ENCODE measurements at regions not wholly inside any gene's neighbourhood (a gene's known extent, or its start where the extent isn't known, plus 50 kb on each side); places are given as distances from the start of the nearest gene placed in this dataset.

GRCh38 chr1:199898654-199899053 lies 128.9 kb upstream of the NR5A2 start:
- no peak for TF ChIP-seq ZFP3 (CRISPR knock-in tag; IDR thresholded peaks at IDR 0.05)
- no peak for TF ChIP-seq ZNF565 (CRISPR knock-in tag; conservative IDR thresholded peaks at IDR 0.05; ENCODE audit: low read depth)

GRCh38 chr1:199901341-199901740 lies 126.2 kb upstream of the NR5A2 start:
- ATAC-seq: no peak
- TF ChIP-seq ZFP30 (CRISPR knock-in tag; IDR thresholded peaks at IDR 0.05) (no peak), TSHZ2 (CRISPR knock-in tag; IDR thresholded peaks at IDR 0.05) (no peak), ZC3H10 (CRISPR knock-in tag; IDR thresholded peaks at IDR 0.05) (no peak), ZNF8 (CRISPR knock-in tag; IDR thresholded peaks at IDR 0.05) (no peak), ZNF565 (CRISPR knock-in tag; conservative IDR thresholded peaks at IDR 0.05; ENCODE audit: low read depth) (no peak), GLIS3 (CRISPR knock-in tag; IDR thresholded peaks at IDR 0.05) (no peak)

More at GRCh38 chr1:199898654-199899053, 128.9 kb upstream of the NR5A2 start:
- ATAC-seq: no peak

GRCh38 chr1:199907361-199907760 lies 120.1 kb upstream of the NR5A2 start:
- TF ChIP-seq TCF4 (CRISPR knock-in tag; IDR thresholded peaks at IDR 0.05; ENCODE audit: borderline replicate concordance) (no peak), ISL1 (CRISPR knock-in tag; IDR thresholded peaks at IDR 0.05) (no peak)
- no peak for ATAC-seq

- no peak for ATAC-seq
- TF ChIP-seq OSR1 (CRISPR knock-in tag; IDR thresholded peaks at IDR 0.05) (no peak), RARB (CRISPR knock-in tag; IDR thresholded peaks at IDR 0.05) (no peak), TCF4 (CRISPR knock-in tag; IDR thresholded peaks at IDR 0.05; ENCODE audit: borderline replicate concordance) (no peak), GLIS3 (CRISPR knock-in tag; IDR thresholded peaks at IDR 0.05) (no peak), PATZ1 (CRISPR knock-in tag; IDR thresholded peaks at IDR 0.05; ENCODE audit: borderline replicate concordance) (no peak), PPARA (CRISPR knock-in tag; IDR thresholded peaks at IDR 0.05; ENCODE audit: borderline replicate concordance) (no peak), ZNF70 (CRISPR knock-in tag; IDR thresholded peaks at IDR 0.05) (no peak), ZC3H10 (CRISPR knock-in tag; IDR thresholded peaks at IDR 0.05) (no peak), BACH2 (CRISPR knock-in tag; IDR thresholded peaks at IDR 0.05; ENCODE audit: borderline replicate concordance) (no peak), CSRNP3 (CRISPR knock-in tag; IDR thresholded peaks at IDR 0.05) (no peak), ARNTL (CRISPR knock-in tag; IDR thresholded peaks at IDR 0.05; ENCODE audit: borderline replicate concordance, low read depth) (no peak), ZFP3 (CRISPR knock-in tag; IDR thresholded peaks at IDR 0.05) (no peak), ZFP30 (CRISPR knock-in tag; IDR thresholded peaks at IDR 0.05) (no peak), TOX (CRISPR knock-in tag; IDR thresholded peaks at IDR 0.05; ENCODE audit: borderline replicate concordance) (no peak), CREB5 (CRISPR knock-in tag; IDR thresholded peaks at IDR 0.05; ENCODE audit: low read depth) (no peak), ESRRG (CRISPR knock-in tag; IDR thresholded peaks at IDR 0.05) (no peak), ZNF8 (CRISPR knock-in tag; IDR thresholded peaks at IDR 0.05) (no peak), ZNF565 (CRISPR knock-in tag; conservative IDR thresholded peaks at IDR 0.05; ENCODE audit: low read depth) (no peak)
These were observed 118.4 kb upstream of the NR5A2 start for GRCh38 chr1:199909137-199909536.

GRCh38 chr1:199913318-199913717 lies 114.2 kb upstream of the NR5A2 start:
- ATAC-seq: no peak
- TF ChIP-seq CREB5 (CRISPR knock-in tag; IDR thresholded peaks at IDR 0.05; ENCODE audit: low read depth): no peak
- TF ChIP-seq OSR1 (CRISPR knock-in tag; IDR thresholded peaks at IDR 0.05): no peak
- TF ChIP-seq TSHZ2 (CRISPR knock-in tag; IDR thresholded peaks at IDR 0.05): no peak
- TF ChIP-seq ESRRG (CRISPR knock-in tag; IDR thresholded peaks at IDR 0.05): no peak
- TF ChIP-seq RARB (CRISPR knock-in tag; IDR thresholded peaks at IDR 0.05): no peak
- no peak for TF ChIP-seq GLIS3 (CRISPR knock-in tag; IDR thresholded peaks at IDR 0.05)
- TF ChIP-seq CSDC2 (CRISPR knock-in tag; IDR thresholded peaks at IDR 0.05): no peak
- TF ChIP-seq ZC3H10 (CRISPR knock-in tag; IDR thresholded peaks at IDR 0.05): no peak
- no peak for TF ChIP-seq ZFP3 (CRISPR knock-in tag; IDR thresholded peaks at IDR 0.05)
- TF ChIP-seq PPARA (CRISPR knock-in tag; IDR thresholded peaks at IDR 0.05; ENCODE audit: borderline replicate concordance): no peak
